GM12878 (cell line): ENCODE measurements at regions not wholly inside any gene's neighbourhood (a gene's known extent, or its start where the extent isn't known, plus 50 kb on each side); places are given as distances from the start of the nearest gene placed in this dataset.

ENCODE experiments used
- ATAC-seq: fragments of 200-7000 bp; cut with Tn5 transposase; 3 replicates; pipeline ENCODE4 v1.9.1; 2020; ENCODE audit warnings: mild to moderate bottlenecking, moderate library complexity
- BruUV-seq: library from RNA; stranded (reverse); fragments of 400-500 nt; replicated peaks from 2 replicates; lab custom pipeline; 2021; lab: Mats Ljungman, UMichigan
- CTCF ChIA-PET: fragments of 300-600 bp; sonication (Branson Sonifier 250); formaldehyde crosslinking; extraction: SDS; loops from one replicate; lab custom pipeline; 2021; ENCODE audit warnings: inconsistent platforms; lab: Yijun Ruan, JAX
- POLR2A ChIA-PET: fragments of 350-600 bp; formaldehyde crosslinking; extraction: SDS; loops from one replicate; lab custom pipeline; 2021; ENCODE audit warnings: inconsistent platforms; lab: Charles Lee
- RAD21 ChIA-PET: fragments of 300-600 bp; sonication (Branson Sonifier 250); formaldehyde crosslinking; loops from one replicate; lab custom pipeline; 2023; ENCODE audit warnings: antibody characterized with exemption; ENCODE audit not compliant: unreplicated experiment; lab: Charles Lee
- SMC1A ChIA-PET: fragments of 300-600 bp; sonication (Branson Sonifier 250); formaldehyde crosslinking; loops from one replicate; lab custom pipeline; 2023; ENCODE audit not compliant: unreplicated experiment, uncharacterized antibody; lab: Charles Lee
- DNase-seq: peaks from one replicate; pipeline ENCODE4 v3.0.0-alpha.2; 2011; ENCODE audit warnings: low read depth, low spot score
- FAIRE-seq: peaks from 3 replicates; lab custom pipeline; 2011; peaks lifted over from hg19 to GRCh38; lab: Jason Lieb, UNC
- H2AFZ ChIP-seq: 2 replicates; pipeline ENCODE4 v1.6.0; 2011; ENCODE audit warnings: low read depth, low read length, control low read depth; ENCODE audit not compliant: control insufficient read depth
- H3K27ac ChIP-seq: 2 replicates; pipeline ENCODE4 v1.5.1; 2011; ENCODE audit warnings: control low read depth; ENCODE audit not compliant: control insufficient read depth, insufficient read depth
- H3K27me3 ChIP-seq, 2 experiments: replicated peaks in 1 of 2; 2 replicates each; pipeline versions ENCODE4 v1.6.0 to v1.6.1; 2011; ENCODE audit warnings: low read length in 1 of 2; ENCODE audit not compliant: control insufficient read depth in 2 of 2, insufficient read depth in 2 of 2
- H3K36me3 ChIP-seq, 2 experiments: 2 replicates each; pipeline ENCODE4 v1.5.1; 2011; ENCODE audit warnings: low read length in 1 of 2; ENCODE audit not compliant: control insufficient read depth in 2 of 2, insufficient read depth in 2 of 2
- H3K4me1 ChIP-seq: 2 replicates; pipeline ENCODE4 v1.6.1; 2011; ENCODE audit warnings: mild to moderate bottlenecking, low read length, moderate library complexity, mixed read lengths; ENCODE audit not compliant: control insufficient read depth, insufficient read depth
- H3K4me2 ChIP-seq: 2 replicates; pipeline ENCODE4 v1.6.0; 2011; ENCODE audit warnings: control low read depth; ENCODE audit not compliant: control insufficient read depth, insufficient read depth
- H3K4me3 ChIP-seq: fragments of 200-600 bp; sonication (generic); 2 replicates; pipeline ENCODE4 v1.5.1; 2016
- H3K79me2 ChIP-seq: 2 replicates; pipeline ENCODE4 v1.6.0; 2011; ENCODE audit warnings: low read length; ENCODE audit not compliant: control insufficient read depth, insufficient read depth
- H3K9ac ChIP-seq: 2 replicates; pipeline ENCODE4 v1.8.0; 2011; ENCODE audit warnings: low read length, control low read depth, mixed read lengths; ENCODE audit not compliant: control insufficient read depth, insufficient read depth
- H3K9me3 ChIP-seq: replicated peaks from 3 replicates; pipeline ENCODE4 v1.5.1; 2011; ENCODE audit warnings: mild to moderate bottlenecking, low read length; ENCODE audit not compliant: control insufficient read depth, insufficient read depth
- H4K20me1 ChIP-seq: 2 replicates; pipeline ENCODE4 v1.6.0; 2011; ENCODE audit not compliant: control insufficient read depth, insufficient read depth
- CHD1 ChIP-seq: IDR thresholded peaks from 2 replicates; pipeline ENCODE4 v1.6.1; 2012; ENCODE audit warnings: low read depth, low read length, improper control_type of control experiment
- CREM ChIP-seq: IDR thresholded peaks from 2 replicates; pipeline ENCODE4 v1.6.1; 2014; ENCODE audit warnings: antibody characterized with exemption, low read depth
- GATAD2B ChIP-seq: fragments of 450-650 bp; conservative IDR thresholded peaks from 2 replicates; pipeline ENCODE4 v1.6.1; 2017; ENCODE audit warnings: low read depth, mild to moderate bottlenecking, moderate library complexity
- JUND ChIP-seq: IDR thresholded peaks from 2 replicates; pipeline ENCODE4 v1.6.1; 2012; ENCODE audit warnings: low read depth, mild to moderate bottlenecking, low read length, improper control_type of control experiment, moderate library complexity
- KAT2A ChIP-seq: conservative IDR thresholded peaks from 2 replicates; pipeline ENCODE4 v1.6.1; 2011; ENCODE audit warnings: low read depth, low read length; ENCODE audit not compliant: control insufficient read depth
- LARP7 ChIP-seq: fragments of 450-650 bp; IDR thresholded peaks from 2 replicates; pipeline ENCODE4 v1.6.1; 2017; ENCODE audit warnings: mild to moderate bottlenecking
- MTA2 ChIP-seq: fragments of 450-650 bp; IDR thresholded peaks from 2 replicates; pipeline ENCODE4 v1.6.1; 2016; ENCODE audit warnings: low read depth, mild to moderate bottlenecking, moderate library complexity
- MTA3 ChIP-seq: IDR thresholded peaks from 2 replicates; pipeline ENCODE4 v1.6.1; 2012; ENCODE audit warnings: low read length, inconsistent platforms, borderline replicate concordance
- MYB ChIP-seq: fragments of 150-350 bp; IDR thresholded peaks from 2 replicates; pipeline ENCODE4 v1.6.1; 2014; ENCODE audit warnings: mild to moderate bottlenecking, low read depth, low read length, borderline replicate concordance
- NR2F1 ChIP-seq: fragments of 450-650 bp; conservative IDR thresholded peaks from 2 replicates; pipeline ENCODE4 v1.6.1; 2017; ENCODE audit warnings: mild to moderate bottlenecking
- POLR2A ChIP-seq: IDR thresholded peaks from 2 replicates; pipeline ENCODE4 v1.6.1; 2011; ENCODE audit warnings: low read depth, mild to moderate bottlenecking, low read length
- RELA ChIP-seq: fragments of 450-650 bp; IDR thresholded peaks from 2 replicates; pipeline ENCODE4 v1.8.0; 2014; ENCODE audit warnings: borderline replicate concordance; ENCODE audit not compliant: partially characterized antibody
- SIN3A ChIP-seq: IDR thresholded peaks from 2 replicates; pipeline ENCODE4 v1.6.1; 2012; ENCODE audit warnings: low read depth, low read length, improper control_type of control experiment
- SRF ChIP-seq, 2 experiments: IDR thresholded peaks; 2 replicates each; pipeline ENCODE4 v1.6.1; 2011; ENCODE audit warnings: low read depth in 2 of 2, low read length in 2 of 2, mild to moderate bottlenecking in 1 of 2, moderate library complexity in 1 of 2
- TCF3 ChIP-seq: IDR thresholded peaks from 2 replicates; pipeline ENCODE4 v1.6.1; 2012; ENCODE audit warnings: low read depth, mild to moderate bottlenecking, low read length, borderline replicate concordance; ENCODE audit not compliant: insufficient read depth
- ZNF592 ChIP-seq: fragments of 450-650 bp; IDR thresholded peaks from 2 replicates; pipeline ENCODE4 v1.6.1; 2017; ENCODE audit warnings: mild to moderate bottlenecking, moderate library complexity
- WGBS: methylation state at CpG from one replicate; pipeline ENCODE4 v1.1.6; 2016; ENCODE audit warnings: low lambda C conversion rate; ENCODE audit not compliant: insufficient replicate concordance, insufficient coverage; ENCODE audit errors: missing lambda C conversion rate; 5-methylcytosine and 5-hydroxymethylcytosine counted together
- in situ Hi-C: fragments of 300-500 bp; cut with MboI; formaldehyde crosslinking; loops from 9 replicates; pipeline ENCODE4 v1.14.3; 2018; ENCODE audit warnings: mixed read lengths
- intact Hi-C: fragments of 100-400 bp; cut with micrococcal nuclease; formaldehyde crosslinking; loops from one replicate; pipeline ENCODE4 v1.14.2; 2022; ENCODE audit not compliant: unreplicated experiment
- TF ChIP-seq, protein P1 (sequence below): fragments of 450-650 bp; IDR thresholded peaks from 2 replicates; pipeline ENCODE4 v1.6.1; 2016; ENCODE audit warnings: mild to moderate bottlenecking, moderate library complexity, borderline replicate concordance
- TF ChIP-seq, protein P2 (sequence below): IDR thresholded peaks from 2 replicates; pipeline ENCODE4 v1.6.1; 2011; ENCODE audit warnings: borderline replicate concordance, low read depth, mild to moderate bottlenecking, moderate library complexity, low read length; ENCODE audit not compliant: insufficient read depth, poor library complexity, severe bottlenecking

GRCh38 chr19:29285878-29286277, 72.9 kb upstream of the UQCRFS1 start:
- no TSS peak for BruUV-seq
- POLR2A ChIA-PET = no interaction called here
- DNase-seq = no peak

More at GRCh38 chr19:29285878-29286277, 72.9 kb upstream of the UQCRFS1 start:
- ATAC-seq = no peak
- no peak for TF ChIP-seq MTA3
- TF ChIP-seq SIN3A = no peak
- no peak for TF ChIP-seq CHD1
- no peak for TF ChIP-seq NR2F1
- no peak for TF ChIP-seq RELA
- TF ChIP-seq MTA2 = no peak
- no peak for TF ChIP-seq CREM
- TF ChIP-seq, protein P1, sequence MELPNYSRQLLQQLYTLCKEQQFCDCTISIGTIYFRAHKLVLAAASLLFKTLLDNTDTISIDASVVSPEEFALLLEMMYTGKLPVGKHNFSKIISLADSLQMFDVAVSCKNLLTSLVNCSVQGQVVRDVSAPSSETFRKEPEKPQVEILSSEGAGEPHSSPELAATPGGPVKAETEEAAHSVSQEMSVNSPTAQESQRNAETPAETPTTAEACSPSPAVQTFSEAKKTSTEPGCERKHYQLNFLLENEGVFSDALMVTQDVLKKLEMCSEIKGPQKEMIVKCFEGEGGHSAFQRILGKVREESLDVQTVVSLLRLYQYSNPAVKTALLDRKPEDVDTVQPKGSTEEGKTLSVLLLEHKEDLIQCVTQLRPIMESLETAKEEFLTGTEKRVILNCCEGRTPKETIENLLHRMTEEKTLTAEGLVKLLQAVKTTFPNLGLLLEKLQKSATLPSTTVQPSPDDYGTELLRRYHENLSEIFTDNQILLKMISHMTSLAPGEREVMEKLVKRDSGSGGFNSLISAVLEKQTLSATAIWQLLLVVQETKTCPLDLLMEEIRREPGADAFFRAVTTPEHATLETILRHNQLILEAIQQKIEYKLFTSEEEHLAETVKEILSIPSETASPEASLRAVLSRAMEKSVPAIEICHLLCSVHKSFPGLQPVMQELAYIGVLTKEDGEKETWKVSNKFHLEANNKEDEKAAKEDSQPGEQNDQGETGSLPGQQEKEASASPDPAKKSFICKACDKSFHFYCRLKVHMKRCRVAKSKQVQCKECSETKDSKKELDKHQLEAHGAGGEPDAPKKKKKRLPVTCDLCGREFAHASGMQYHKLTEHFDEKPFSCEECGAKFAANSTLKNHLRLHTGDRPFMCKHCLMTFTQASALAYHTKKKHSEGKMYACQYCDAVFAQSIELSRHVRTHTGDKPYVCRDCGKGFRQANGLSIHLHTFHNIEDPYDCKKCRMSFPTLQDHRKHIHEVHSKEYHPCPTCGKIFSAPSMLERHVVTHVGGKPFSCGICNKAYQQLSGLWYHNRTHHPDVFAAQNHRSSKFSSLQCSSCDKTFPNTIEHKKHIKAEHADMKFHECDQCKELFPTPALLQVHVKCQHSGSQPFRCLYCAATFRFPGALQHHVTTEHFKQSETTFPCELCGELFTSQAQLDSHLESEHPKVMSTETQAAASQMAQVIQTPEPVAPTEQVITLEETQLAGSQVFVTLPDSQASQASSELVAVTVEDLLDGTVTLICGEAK = no peak
- TF ChIP-seq, protein P2, sequence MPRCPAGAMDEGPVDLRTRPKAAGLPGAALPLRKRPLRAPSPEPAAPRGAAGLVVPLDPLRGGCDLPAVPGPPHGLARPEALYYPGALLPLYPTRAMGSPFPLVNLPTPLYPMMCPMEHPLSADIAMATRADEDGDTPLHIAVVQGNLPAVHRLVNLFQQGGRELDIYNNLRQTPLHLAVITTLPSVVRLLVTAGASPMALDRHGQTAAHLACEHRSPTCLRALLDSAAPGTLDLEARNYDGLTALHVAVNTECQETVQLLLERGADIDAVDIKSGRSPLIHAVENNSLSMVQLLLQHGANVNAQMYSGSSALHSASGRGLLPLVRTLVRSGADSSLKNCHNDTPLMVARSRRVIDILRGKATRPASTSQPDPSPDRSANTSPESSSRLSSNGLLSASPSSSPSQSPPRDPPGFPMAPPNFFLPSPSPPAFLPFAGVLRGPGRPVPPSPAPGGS = no peak
- TF ChIP-seq POLR2A = no peak
- TF ChIP-seq SRF (IDR thresholded peaks at IDR 0.05; ENCODE audit: low read depth in 2 of 2, low read length in 2 of 2) = no peak
- no peak for TF ChIP-seq KAT2A
- no peak for TF ChIP-seq LARP7
- TF ChIP-seq ZNF592 = no peak
- TF ChIP-seq TCF3 = no peak
- no peak for TF ChIP-seq GATAD2B
- TF ChIP-seq MYB = no peak
- no peak for TF ChIP-seq JUND
- TF ChIP-seq, all 136 proteins: peak for 0
- H3K79me2 ChIP-seq = no peaks in the 10 kb centered on the region
- WGBS = 47% methylated on average over 6 of the region's 6 CpGs
- H3K36me3 ChIP-seq = no peaks in the 10 kb centered on the region
- in situ Hi-C loops = no loop called here
- ChIA-PET CTCF (no interaction called here), RAD21 (no interaction called here), SMC1A (no interaction called here)
- H3K9me3 ChIP-seq = no peaks in the 10 kb centered on the region
- H3K4me1 ChIP-seq = no peaks in the 10 kb centered on the region
- H4K20me1 ChIP-seq = no peaks in the 10 kb centered on the region
- H3K4me2 ChIP-seq = no peak overlapping the region
- intact Hi-C loops = no loop called here
- H3K27ac ChIP-seq = no peak overlapping the region
- no peak overlapping the region for H3K4me3 ChIP-seq
- FAIRE-seq = no peak
- no peaks in the 10 kb centered on the region for H3K27me3 ChIP-seq
- no peak overlapping the region for H2AFZ ChIP-seq
- no peak overlapping the region for H3K9ac ChIP-seq
